HG02943 (cell line): ENCODE measurements at regions not wholly inside any gene's neighbourhood (a gene's known extent, or its start where the extent isn't known, plus 50 kb on each side); places are given as distances from the start of the nearest gene placed in this dataset.
A peak's percentile ranks its signal among the peaks of the same experiment; 100 is the strongest.
"Not testable (repeated sequence)": the region's sequence is repeated elsewhere in the genome, so short reads cannot be mapped to it uniquely, and the experiment has no call there.

Experiments used
- ATAC-seq: cut with Tn5 transposase; IDR thresholded peaks from one replicate; pipeline ENCODE4 v1.9.1; 2021; ENCODE audit warnings: mild to moderate bottlenecking, low read depth, moderate library complexity; ENCODE audit not compliant: unreplicated experiment

DNA sequence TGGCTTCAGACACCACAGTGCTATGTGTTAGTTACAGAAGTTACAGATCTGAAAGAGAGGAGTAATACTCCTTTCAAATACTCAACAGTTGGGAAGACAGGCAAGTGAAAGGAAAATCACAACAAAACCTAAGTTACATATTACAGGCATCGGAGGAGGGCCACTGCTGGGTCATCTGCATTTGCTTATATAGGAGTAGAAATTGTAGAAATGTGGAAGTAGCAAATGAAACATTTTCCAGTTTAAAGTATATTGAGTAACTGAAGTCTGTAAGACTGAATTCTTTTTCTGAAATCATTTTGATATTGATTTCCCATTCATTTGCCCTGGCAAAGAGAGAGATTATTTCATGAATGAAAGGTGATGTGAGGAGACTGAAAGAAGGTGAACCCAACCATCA, 201.7 kb downstream of the SPRY1 start:
- no peak for ATAC-seq

DNA sequence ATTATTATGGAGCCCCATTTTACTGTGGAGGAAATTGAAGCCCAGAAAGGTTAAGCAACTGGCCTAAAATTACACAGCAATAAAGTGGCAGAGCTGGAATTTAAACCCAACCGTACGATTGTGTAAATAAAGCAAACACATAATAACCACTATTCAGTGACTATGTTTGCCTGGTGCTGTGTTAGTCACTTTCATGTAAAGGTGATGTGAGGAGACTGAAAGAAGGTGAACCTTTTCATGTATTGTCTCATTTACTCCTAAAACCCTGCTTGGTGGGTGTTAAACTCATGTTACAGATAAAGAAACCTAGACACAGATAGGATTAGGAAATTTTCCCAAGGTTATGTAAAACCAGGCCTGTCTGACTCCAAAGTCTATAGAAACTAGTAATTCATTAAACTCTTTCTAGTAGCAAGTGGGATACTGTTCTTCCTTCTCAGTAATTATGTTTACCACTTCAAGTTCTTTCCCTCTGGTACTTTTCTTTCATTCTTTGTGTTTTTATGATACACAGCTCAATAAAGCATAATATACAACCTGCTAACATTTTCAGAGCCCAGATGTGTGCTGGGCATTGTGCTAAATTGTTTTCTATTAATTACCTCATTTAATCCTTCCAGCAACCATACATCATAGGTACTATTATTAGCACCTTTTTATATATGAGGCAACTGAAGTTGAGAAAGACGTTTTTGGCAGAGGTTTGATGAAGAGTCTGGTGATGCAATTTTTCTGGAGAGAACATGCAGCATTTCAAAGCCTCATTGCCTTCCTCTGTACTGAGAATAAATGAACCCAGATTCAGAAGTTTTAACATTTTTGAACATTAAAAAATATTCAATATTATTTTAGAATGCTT, 202.7 kb downstream of the SPRY1 start:
- ATAC-seq = peak; percentile 12

DNA sequence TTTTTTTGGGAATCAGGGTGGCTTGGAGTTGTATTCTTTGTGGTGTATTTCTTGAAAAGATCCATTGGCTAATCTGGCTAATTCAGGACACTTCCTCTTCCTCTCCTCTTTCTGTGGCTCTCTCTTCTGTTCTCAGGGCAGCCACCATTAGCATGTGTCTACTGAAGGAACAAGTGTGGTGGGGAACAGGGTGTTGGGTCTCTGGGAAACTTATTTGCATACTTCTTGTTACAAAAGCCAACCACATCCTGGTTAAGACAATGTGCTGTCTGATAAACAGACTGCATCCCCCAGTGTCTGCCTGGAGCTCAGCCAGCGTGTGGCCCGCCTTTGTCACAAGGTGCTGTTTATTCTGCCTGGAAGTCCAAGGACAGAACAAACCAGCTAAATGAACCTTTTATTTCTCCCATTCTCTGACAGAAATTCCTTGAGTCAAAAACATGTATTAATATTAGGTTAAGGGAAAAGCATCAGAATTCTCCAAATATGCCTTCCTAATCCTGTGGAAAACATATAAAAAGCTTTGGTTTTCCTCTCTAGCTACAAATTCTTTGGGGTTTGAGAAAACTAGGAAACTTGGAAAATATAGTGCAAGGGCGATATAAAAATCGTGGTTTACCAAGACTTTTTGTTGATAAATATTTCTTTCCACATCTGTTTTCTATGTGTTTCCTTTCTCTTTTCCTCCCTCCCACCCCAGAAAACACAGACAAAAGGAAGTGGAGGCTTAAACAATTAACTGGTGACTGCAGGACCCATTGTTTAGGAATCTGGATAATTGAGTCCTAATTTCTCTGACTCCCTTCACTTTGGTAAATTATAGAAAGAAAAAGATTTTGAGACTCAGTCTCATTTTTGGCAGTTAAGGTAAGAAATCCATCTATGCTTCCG, 203.6 kb downstream of the SPRY1 start:
- ATAC-seq = peak; percentile 99

DNA sequence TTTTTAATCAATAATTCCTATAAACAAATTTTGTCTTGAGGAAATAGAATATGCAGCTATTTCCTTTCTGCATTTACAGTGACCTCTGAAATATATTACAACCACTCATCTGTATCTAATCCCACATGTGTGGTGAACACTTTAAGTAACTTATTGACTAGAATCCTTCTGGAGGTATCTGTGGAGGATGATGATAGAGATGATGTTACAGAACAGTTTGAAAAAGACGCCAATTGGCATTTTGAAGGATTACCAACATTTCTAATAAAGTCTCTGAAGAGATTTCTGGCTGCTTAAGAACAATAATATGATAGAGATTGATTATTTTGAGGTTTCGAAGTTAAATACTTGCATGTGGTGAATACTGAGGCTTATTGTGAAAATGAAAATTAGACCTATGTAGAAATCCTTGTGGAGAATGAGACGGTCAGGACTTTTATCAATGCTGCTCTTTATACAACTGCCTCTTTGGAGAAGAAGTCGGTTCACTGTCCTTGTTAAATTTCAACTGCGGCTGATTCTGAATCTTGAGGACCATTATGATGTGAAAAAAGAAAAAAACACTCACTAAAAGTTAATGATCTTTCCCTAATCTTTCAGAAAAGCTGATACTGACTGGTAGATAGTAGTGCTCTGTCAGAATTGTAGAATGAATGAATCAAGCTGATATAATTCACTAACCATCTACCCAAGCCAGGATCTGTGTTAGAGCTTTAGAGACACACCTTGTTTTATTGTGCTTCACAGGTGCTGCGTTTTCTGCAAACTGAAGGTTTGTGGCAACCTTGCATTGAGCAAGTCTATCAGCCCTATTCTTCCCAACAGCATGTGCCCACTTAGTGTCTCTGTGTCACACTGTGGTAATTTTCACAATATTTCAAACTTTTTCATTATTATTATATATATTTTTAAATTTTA, 204.7 kb downstream of the SPRY1 start:
- no peak for ATAC-seq

DNA sequence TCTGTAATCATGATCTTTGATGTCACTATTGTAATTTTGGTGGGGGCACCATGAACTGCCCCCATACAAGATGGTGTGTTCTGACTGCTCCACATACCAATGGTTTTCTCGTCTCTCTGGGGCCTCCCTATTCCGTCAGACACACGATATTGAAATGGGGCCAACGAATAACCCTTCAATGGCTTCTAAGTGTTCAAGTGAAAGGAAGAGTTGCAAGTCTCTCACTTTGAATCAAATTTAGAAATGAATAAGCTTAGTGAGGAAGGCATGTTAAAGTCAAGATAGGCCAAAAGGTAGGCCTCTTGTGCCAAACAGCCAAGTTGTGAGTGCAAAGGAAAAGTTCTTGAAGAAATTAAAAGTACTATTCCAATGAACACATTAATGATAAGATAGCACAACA, 205.4 kb downstream of the SPRY1 start:
- no peak for ATAC-seq

DNA sequence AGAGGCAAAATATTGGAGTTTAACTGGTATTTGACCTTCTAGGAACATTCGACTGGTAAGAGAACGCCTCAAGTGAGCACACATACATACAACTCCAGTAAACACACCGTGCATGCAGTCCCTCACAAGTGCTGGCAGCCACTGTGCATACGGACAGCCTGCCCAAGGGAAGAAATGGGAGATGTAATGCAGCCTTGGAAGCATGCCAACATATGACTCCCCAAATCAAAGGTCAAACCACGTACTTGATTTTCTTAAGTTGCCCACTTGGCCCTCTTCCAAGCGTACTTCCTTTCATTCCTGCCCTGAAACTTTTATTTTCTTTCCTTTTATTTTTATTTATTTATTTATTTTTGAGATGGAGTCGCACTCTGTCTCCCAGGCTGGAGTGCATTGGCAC, 206.6 kb downstream of the SPRY1 start:
- no peak for ATAC-seq

DNA sequence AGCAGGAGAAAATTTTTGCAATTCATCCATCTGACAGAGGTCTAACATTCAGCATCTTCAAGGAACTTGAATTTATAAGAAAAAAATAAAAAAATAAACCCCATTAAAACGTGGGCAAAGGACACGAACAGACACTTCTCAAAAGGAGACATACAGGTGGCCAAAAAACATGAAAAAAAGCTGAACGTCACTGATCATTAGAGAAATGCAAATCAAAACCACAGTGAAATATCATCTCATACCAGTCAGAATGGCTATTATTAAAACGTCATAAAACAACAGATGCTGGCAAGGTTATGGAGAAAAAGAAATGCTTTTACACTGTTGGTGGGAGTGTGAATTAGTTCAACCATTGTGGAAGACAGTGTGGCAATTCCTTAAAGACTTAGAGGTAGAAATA, 209.2 kb downstream of the SPRY1 start:
- ATAC-seq = not testable (repeated sequence)

DNA sequence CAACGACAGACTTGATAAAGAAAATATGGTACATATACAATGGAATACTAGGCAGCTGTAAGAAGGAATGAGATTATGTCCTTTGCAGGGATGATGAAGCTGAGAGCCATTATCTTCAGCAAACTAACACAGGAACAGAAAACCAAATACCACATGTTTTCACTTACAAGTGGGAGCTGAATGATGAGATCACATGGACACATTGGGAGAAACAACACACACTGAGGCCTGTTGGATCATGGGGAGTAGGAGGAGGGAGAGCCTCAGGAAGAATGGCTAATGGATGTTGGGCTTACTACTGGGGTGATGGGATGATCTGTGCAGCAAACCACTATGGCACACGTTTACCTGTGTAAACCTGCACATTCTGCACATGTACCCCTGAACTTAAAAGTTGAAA, 209.7 kb downstream of the SPRY1 start:
- no peak for ATAC-seq

DNA sequence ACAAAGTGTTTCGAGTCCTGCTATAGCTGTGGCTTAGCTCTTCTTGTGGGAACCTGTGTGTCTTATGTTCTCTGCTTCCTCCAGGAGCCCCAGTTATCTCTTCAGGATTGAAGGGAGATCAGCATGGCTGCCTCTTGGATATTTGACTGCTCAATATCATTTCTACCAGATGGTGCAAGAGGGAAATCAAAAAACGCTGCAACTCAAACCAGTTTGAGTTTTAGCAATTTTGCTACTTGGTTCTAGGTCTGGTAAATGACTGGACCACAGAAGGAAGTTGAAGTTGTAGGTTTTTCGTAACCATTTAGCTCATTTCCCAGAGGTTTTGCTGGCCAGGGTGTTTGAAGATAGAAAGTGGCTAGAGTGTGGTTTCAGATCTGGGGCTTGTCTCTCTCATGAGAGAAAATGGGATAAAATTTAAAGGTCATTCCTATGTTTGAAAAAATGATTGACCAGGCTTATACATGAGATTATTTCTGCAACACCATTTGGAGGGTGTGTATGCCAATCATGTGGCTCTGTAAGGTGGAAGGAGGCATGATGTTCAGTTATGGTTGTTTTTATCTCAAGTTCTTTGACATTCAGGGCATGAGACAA, 210.4 kb downstream of the SPRY1 start:
- ATAC-seq = peak; percentile 64

DNA sequence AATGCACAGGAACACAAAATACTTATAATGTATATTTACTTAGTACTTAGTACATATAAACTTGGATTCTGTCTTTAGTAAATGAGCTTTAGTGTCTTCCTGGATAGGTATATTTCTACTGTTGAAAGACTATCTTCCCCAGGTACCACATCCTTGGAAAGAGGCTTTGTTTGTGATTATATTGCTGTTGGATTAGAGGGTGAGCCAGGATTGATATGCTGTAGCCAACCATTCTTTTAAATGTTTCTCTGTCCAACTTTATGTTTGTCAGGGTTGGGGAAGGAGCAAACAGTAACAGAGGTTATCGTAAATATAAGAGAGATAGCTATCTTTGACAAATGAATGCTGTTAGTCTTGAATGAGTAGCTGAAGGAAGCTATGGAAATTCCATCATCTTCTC, 213.2 kb downstream of the SPRY1 start:
- no peak for ATAC-seq

DNA sequence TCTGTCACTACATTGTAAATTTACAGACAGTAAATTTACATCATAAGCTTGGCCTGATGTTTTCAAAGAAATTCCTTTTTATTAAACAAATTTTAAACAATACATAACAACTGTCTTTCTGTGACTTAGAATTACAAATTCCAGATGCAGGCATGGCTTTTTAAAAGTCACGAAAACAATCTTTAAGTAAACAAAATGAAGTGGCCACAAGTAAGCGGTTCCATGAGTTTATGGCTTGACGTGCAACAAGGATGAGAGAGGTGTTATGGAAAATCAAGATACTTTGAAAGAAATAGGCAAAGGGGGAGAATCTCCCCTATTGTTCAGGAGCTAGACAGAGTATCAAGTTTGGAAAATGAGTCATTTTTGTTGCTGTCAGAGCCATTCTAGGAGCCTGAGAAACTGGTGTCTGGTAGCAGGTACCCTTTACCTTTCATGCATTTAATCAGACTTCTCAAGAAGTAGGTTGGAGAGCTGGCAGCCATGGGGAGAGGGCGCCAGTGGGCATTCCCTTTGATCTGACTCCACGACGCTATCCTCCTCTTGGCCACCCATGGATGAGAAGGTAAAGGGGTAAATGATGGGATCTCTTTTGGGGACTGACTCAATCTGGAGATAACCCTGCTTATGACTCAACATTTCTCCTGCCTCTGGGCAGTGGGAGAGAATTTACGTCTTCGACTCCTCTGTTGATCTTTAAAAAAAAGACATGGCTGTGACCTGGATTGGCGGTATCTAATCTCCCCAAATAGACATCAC, 217.2 kb downstream of the SPRY1 start:
- no peak for ATAC-seq

DNA sequence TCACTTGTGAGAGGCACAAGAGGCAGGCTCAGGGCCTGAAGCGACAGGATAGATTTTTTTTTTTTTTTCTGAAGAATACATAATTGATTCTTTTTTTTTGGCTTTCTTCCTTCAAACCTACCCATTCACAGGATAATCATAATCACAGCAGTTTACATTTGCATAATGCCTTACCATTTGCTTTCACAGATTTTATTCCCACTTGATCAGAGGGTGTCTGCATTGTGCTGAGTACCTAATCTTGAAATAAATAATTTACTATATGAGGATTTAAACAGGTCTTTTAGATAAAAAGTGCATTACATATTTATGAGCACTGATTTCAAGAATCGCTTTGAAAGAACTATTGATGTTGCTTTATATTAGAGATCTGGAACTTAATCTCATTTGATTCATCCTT, 219.3 kb downstream of the SPRY1 start:
- ATAC-seq = no peak

DNA sequence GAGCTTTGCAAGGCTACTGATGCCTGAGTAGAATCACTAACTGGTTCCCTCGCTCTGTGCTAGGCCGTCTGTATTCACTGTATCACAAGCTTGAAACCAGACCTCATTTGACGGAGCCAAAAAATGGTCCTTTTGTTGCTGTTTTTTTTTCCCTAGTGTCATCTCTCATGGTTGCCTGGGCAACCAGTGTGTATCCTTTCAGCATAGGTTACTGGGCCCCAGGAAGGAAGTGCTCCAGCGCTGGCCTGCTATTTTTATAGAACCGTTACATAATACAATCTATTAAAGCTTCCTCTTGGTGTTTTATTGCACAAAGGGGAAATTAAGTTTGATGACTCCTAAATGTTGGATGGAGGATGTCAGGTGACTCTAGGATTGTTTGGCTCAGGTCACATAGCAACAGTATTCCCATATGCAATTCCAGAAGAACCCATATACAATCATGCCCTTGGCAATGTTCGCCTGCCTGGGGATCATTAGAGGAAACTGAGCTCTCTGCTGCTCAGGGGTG, 220.4 kb downstream of the SPRY1 start:
- ATAC-seq = no peak

DNA sequence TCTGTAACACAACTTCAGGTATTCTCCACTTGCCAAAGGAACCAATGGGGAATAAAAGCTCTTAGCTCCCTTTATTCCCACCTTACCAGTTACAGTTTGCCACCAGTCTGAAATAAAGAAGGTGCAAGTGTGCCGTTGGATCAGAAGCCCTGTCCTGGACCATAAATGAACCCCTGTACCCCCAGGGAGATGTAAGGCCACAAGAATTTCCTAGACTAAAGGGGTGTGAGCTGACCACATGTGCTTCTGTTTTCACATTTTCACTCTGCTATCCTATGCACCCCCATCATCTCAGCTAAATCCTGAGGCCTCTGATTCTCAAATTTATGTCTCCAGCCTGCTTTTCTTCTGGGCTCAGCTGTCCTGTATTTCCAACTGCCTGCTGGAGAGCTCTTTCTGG, 221.2 kb downstream of the SPRY1 start:
- no peak for ATAC-seq

DNA sequence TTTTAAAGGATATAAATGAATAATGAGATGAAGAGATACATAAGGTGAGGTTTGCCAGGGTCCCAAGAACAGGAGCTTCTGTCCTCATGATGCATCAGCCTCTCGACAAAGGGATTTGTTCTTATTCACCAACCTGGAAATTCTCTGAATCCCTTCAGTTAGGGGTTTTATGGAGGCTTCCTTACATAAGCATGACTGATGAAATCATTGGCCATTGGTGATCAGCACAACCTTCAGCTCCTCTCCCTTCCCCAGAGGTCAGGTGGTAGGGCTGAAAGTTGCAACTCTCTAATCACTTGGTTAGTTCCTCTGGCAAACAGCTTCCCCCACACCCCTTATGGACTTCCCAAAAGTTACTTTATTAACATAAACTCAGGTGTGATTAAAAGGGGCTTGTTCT, 222.0 kb downstream of the SPRY1 start:
- ATAC-seq = no peak

DNA sequence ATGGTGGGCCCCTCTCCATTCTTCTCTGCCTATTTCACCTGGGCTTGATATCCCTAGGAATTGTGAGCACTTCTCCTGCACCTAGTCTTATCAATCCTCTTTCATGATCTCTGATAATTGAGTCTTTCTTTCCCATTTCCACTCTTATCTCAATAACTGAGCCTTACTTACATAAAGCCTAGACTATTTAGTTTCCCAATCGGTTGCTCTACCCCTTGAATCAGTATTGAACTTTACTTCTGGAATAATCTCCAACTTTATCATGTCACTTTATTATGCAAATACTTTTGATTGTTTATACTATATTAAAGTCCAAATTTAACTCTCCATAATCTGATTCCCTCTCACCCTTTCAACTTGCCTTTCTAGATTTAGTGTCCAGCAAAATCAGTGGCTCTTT, 222.7 kb downstream of the SPRY1 start:
- no peak for ATAC-seq

DNA sequence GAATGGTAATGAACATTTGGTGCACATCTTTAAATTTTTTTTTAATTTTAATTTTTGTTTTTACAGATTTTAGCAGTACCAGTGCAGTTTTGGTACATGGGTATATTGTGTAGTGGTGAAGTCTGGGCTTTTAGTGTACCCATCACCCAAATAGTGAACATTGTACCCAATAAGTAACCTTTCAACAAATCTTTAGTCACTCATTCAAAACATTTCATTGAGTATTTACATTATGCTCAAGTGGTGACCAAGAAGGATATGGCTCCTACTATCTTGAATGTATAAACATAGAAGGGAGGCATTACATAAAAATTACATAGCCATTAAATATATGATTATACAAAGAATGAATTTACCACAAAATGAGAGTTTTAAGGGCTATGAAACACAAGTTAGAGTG, 223.3 kb downstream of the SPRY1 start:
- no peak for ATAC-seq

DNA sequence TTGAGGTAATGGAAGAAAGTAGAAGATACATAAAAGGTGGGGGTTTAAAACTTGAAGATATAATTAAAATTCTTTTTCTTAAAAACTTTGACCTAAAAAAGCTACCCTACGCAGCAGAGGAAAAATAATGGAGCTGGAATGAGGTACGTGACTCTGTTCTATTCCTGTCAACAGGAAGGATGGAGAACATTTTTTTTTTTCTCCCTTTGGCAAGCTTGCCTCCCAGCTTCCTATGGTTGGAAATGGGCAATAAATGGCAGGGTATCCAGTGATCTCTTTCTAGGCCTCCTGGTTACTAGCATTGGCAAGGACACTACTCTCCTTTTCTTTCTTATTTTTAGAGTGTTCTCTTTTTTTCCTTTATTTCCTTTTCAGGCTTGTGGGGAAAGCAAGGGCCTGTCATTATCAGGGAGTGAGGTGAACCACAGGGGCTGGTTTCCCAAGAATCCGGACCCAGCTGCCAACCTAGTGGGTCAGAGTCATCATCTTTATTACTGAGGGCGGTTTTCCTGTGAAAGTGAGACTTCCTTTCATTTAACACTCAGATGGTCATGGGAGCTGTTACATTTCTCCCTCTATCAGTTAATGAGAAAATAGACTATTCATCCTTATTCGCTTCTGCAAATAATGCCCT, 224.6 kb downstream of the SPRY1 start:
- ATAC-seq = no peak

DNA sequence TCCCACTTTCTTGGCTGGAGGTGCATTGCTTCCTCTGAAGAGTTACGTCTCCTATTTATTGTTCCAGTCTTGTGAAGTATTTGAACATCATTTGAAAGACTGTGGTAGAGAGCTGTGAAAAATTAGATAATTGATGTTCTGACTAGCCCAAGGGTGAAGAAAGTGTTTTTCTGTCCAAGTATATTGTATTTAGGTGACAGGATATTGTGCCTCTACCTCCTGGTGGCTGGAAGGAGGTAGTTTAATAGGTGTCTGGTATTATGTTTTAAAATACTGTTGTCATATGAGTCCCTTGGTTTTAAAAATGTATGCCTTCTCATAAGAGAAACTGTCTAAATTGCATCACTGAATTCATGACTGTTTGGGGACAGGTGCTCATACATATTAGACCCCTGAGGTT, 226.0 kb downstream of the SPRY1 start:
- ATAC-seq = no peak
